Loucy (cell line): ENCODE measurements at regions not wholly inside any gene's neighbourhood (a gene's known extent, or its start where the extent isn't known, plus 50 kb on each side); places are given as distances from the start of the nearest gene placed in this dataset.

ENCODE experiments used
- H2AFZ ChIP-seq: fragments of 200-600 bp; sonication (generic); 2 replicates; pipeline ENCODE4 v1.6.0; 2016; ENCODE audit warnings: antibody characterized with exemption, mild to moderate bottlenecking, low read length, moderate library complexity
- H3F3A ChIP-seq: fragments of 200-600 bp; 2 replicates; pipeline ENCODE4 v1.6.0; 2016; ENCODE audit warnings: antibody characterized with exemption, low read depth, mild to moderate bottlenecking
- H3K27me3 ChIP-seq: fragments of 200-600 bp; sonication (generic); 2 replicates; pipeline ENCODE4 v1.6.1; 2014; ENCODE audit warnings: low read length, mild to moderate bottlenecking; ENCODE audit not compliant: insufficient read depth, poor library complexity, severe bottlenecking
- H3K36me3 ChIP-seq: fragments of 200-600 bp; sonication (generic); 2 replicates; pipeline ENCODE4 v1.6.1; 2016; ENCODE audit warnings: low read length; ENCODE audit not compliant: insufficient read depth
- H3K4me1 ChIP-seq: fragments of 200-600 bp; sonication (generic); 2 replicates; pipeline ENCODE4 v1.5.1; 2014; ENCODE audit warnings: low read length, mild to moderate bottlenecking; ENCODE audit not compliant: insufficient read depth, poor library complexity, severe bottlenecking
- H3K4me2 ChIP-seq: fragments of 200-600 bp; sonication (generic); 2 replicates; pipeline ENCODE4 v1.6.0; 2014; ENCODE audit warnings: antibody characterized with exemption, low read length, low read depth, mild to moderate bottlenecking; ENCODE audit not compliant: poor library complexity, severe bottlenecking
- H3K4me3 ChIP-seq: fragments of 200-600 bp; sonication (generic); 2 replicates; pipeline ENCODE4 v1.5.1; 2014; ENCODE audit warnings: low read length, mild to moderate bottlenecking, mixed read lengths; ENCODE audit not compliant: poor library complexity, severe bottlenecking
- H3K79me2 ChIP-seq: fragments of 200-600 bp; sonication (generic); 2 replicates; pipeline ENCODE4 v1.6.1; 2014; ENCODE audit warnings: low read length; ENCODE audit not compliant: insufficient read depth
- H3K9ac ChIP-seq: fragments of 200-600 bp; sonication (generic); 2 replicates; pipeline ENCODE4 v1.6.0; 2014; ENCODE audit warnings: mild to moderate bottlenecking, low read depth, low read length, moderate library complexity; ENCODE audit not compliant: poor library complexity, severe bottlenecking
- H3K9me2 ChIP-seq: fragments of 200-600 bp; sonication (generic); replicated peaks from 2 replicates; pipeline ENCODE4 v1.6.1; 2016; ENCODE audit warnings: low read depth, low read length, mixed read lengths
- H3K9me3 ChIP-seq: fragments of 200-600 bp; sonication (generic); 2 replicates; pipeline ENCODE4 v1.6.1; 2014; ENCODE audit warnings: mild to moderate bottlenecking, antibody characterized with exemption, low read length, low read depth; ENCODE audit not compliant: insufficient read depth
- H4K20me1 ChIP-seq: fragments of 200-600 bp; sonication (generic); 2 replicates; pipeline ENCODE4 v1.6.0; 2014; ENCODE audit warnings: antibody characterized with exemption, low read length, mild to moderate bottlenecking; ENCODE audit not compliant: insufficient read depth, poor library complexity, severe bottlenecking
- CTCF ChIP-seq: fragments of 200-600 bp; sonication (generic); conservative IDR thresholded peaks from 2 replicates; pipeline ENCODE4 v1.5.1; 2014; ENCODE audit warnings: mild to moderate bottlenecking, antibody characterized with exemption, low read length
- EZH2phosphoT487 ChIP-seq: fragments of 200-600 bp; IDR thresholded peaks from 2 replicates; pipeline ENCODE4 v1.6.1; 2018; ENCODE audit warnings: antibody characterized with exemption, mild to moderate bottlenecking, moderate library complexity, borderline replicate concordance

- Histone ChIP-seq H3K4me2 (no peak overlapping the region), H3K9ac (no peak overlapping the region), H3K79me2 (no peaks in the 10 kb centered on the region), H4K20me1 (no peaks in the 10 kb centered on the region), H3K27me3 (no peaks in the 10 kb centered on the region), H3K9me2 (no peaks in the 10 kb centered on the region), H3K4me1 (no peaks in the 10 kb centered on the region), H3F3A (no peaks in the 10 kb centered on the region), H3K9me3 (no peaks in the 10 kb centered on the region), H2AFZ (no peak overlapping the region), H3K36me3 (no peaks in the 10 kb centered on the region), H3K4me3 (no peak overlapping the region)
- TF ChIP-seq CTCF (no peak), EZH2phosphoT487 (no peak)
Observed at GRCh38 chr18:76584414-76585310, 89.6 kb upstream of the ZNF516 start.

GRCh38 chr18:76581261-76581660, 86.2 kb upstream of the ZNF516 start:
- TF ChIP-seq EZH2phosphoT487: no peak
- TF ChIP-seq CTCF: no peak
- H3K9me3 ChIP-seq: no peaks in the 10 kb centered on the region
- H3K36me3 ChIP-seq: no peaks in the 10 kb centered on the region
- no peak overlapping the region for H3K4me2 ChIP-seq
- no peaks in the 10 kb centered on the region for H3K79me2 ChIP-seq
- H3K9ac ChIP-seq: no peak overlapping the region
- H3K27me3 ChIP-seq: no peaks in the 10 kb centered on the region
- H3K9me2 ChIP-seq: no peaks in the 10 kb centered on the region
- no peak overlapping the region for H3K4me3 ChIP-seq
- no peak overlapping the region for H2AFZ ChIP-seq
- H3F3A ChIP-seq: no peaks in the 10 kb centered on the region
- H3K4me1 ChIP-seq: no peaks in the 10 kb centered on the region
- H4K20me1 ChIP-seq: no peaks in the 10 kb centered on the region

- no peaks in the 10 kb centered on the region for H4K20me1 ChIP-seq
- no peaks in the 10 kb centered on the region for H3F3A ChIP-seq
- no peaks in the 10 kb centered on the region for H3K36me3 ChIP-seq
- no peaks in the 10 kb centered on the region for H3K27me3 ChIP-seq
- TF ChIP-seq CTCF (no peak), EZH2phosphoT487 (no peak)
- no peak overlapping the region for H2AFZ ChIP-seq
- no peak overlapping the region for H3K9ac ChIP-seq
- H3K9me3 ChIP-seq: no peaks in the 10 kb centered on the region
- no peak overlapping the region for H3K4me2 ChIP-seq
- no peaks in the 10 kb centered on the region for H3K9me2 ChIP-seq
- H3K4me3 ChIP-seq: no peak overlapping the region
- H3K79me2 ChIP-seq: no peaks in the 10 kb centered on the region
- H3K4me1 ChIP-seq: no peaks in the 10 kb centered on the region
Observed at GRCh38 chr18:76580288-76580962, 85.4 kb upstream of the ZNF516 start.
